Forelimb muscle (tissue), 1 donor: ENCODE measurements at regions not wholly inside any gene's neighbourhood (a gene's known extent, or its start where the extent isn't known, plus 50 kb on each side); places are given as distances from the start of the nearest gene placed in this dataset.
"Not testable (repeated sequence)": the region's sequence is repeated elsewhere in the genome, so short reads cannot be mapped to it uniquely, and the experiment has no call there.

Source experiments
- DNase-seq: peaks from one replicate; pipeline ENCODE4 v3.0.0-alpha.2; 2013; ENCODE audit warnings: low read depth

DNA sequence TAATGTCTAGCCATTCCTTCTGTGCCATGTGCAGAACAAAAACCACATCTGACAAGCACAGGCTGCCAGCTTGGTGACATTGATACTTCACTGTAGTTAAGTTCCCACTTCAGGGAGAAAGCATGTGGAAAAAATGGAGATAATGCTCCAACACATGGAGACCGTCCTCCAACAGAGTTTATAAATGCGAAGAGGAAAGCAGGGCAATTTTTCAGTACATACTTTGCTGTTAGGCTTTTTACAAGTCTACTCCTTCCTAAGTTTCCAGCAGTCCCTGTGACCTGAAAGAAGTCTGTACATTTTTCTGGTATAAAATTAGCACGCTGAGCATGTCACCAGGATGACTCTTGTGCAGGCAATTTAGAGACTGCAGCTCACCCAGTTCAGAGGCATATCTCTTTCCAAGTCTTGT lies 766.9 kb upstream of the IGFBP7 start:
- DNase-seq, result no peak

- DNase-seq, result no peak
Measured at GRCh38 chr4:57875829-57876392, 765.7 kb upstream of the IGFBP7 start.

DNA sequence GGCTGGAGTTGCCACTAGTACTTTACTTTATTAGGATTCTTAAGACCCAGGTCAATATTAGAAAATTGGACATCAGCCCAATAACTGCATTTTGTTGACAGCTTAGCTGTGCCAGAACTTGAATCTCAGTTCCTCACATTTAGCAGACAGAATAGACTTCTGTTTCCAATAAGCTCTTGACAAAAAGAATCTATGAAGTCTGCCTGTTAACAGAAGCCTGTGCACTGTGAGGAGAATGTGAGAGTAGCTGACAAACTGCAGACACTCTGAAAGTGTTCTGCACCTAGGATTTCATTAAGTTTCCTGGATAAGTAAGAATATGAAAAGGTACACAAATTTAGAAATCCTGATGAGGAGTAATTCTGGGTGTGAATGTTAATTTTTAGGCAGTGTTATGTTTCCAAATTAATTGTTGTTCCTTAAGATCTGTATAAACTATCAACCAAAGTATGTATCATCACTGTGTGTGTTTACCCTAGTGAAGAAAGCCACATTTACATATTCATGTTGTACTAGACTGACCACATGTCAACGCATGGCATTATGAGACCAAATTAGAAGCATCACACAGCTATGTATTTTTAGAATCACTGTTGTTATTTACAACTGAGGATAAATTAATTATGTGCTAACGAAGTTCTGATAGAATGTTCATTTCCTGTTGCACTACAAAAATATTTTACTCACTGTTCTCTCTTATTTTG lies 756.4 kb upstream of the IGFBP7 start:
- no peak for DNase-seq

GRCh38 chr4:57865264-57865663 lies 755.1 kb upstream of the IGFBP7 start:
- no peak for DNase-seq

DNA sequence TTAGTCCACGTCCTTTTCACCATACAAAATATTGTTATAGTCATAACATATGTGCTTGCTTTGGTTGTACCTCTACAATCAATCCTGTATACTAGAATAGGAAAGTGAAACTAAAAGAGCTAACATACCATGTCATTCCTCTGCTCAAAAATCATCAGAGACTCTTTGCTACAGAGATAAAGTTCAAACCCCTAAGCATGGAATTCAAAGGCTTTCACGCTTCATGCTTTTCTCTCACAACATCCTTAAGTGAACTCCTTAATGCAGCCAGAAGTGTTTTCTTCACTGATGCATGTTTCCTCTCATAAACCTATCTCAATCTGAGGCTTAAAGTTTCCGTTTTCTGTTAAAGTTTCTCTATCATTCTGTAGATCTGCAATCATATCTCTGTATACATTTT lies 744.6 kb upstream of the IGFBP7 start:
- DNase-seq, result no peak

- no peak for DNase-seq
Measured at GRCh38 chr4:57850141-57850540, 740.0 kb upstream of the IGFBP7 start.

DNA sequence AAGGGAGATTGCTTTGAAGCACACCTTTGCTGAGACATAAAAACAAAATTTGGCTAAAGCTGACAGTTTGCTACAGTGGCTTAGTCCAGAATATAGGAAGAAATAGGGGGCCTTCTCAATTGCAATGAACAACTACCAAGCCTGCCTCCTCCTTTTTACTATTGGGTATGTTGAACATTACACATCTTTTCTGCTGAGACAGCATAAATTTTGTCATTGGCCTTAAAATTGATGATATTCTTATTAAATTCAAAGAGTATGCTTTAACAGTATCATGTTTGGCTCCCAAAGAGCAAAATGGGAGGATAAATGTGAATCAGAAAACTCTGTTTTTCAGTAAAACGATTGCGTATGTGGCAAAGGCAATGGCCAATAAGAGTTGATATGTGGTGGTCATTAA lies 721.9 kb upstream of the IGFBP7 start:
- DNase-seq, result no peak

GRCh38 chr4:57789666-57790065 lies 679.5 kb upstream of the IGFBP7 start:
- no peak for DNase-seq

GRCh38 chr4:57777876-57778275 lies 667.7 kb upstream of the IGFBP7 start:
- DNase-seq, result no peak

- DNase-seq, result no peak
Measured at GRCh38 chr4:57774681-57775080, 664.5 kb upstream of the IGFBP7 start.

- no peak for DNase-seq
Measured at GRCh38 chr4:57774171-57774570, 664.0 kb upstream of the IGFBP7 start.

DNA sequence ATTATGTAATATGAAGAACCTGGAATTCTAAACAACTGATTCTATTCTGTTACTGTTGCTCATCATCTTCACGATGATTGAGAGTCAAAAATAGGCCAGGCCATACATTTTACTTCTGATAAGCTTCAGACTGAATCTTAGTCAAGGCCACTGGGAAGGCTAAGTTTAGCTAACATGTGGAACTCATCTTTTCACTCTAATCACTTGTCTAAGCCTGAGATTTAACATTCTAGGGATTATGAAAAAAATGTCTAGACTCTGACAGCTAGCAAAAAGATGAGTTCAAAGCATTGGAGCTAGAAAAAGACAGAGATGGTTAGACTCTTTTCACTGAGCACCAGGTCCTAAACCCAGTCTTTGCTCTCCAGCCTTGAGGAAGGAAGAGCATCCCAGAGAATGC lies 656.2 kb upstream of the IGFBP7 start:
- no peak for DNase-seq

GRCh38 chr4:57764856-57765255 lies 654.7 kb upstream of the IGFBP7 start:
- no peak for DNase-seq

DNA sequence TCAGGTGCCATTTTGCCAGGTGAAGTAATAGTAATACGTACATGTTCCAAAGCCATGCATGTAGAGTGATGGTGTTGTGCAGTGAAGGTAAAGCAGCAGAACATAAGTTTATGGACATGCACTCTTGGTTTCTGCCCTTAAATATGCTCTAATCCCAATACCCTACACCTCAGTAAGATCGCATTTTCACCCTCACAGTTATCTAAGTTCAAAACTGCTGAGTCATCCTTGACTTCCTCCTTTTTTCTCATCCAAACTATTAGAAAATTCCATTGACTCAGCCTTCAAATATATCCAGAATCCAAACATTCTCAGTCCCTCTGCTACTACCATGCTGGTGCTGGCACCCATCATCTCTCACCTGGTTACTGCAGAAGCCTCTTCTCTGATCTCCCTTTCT lies 652.9 kb upstream of the IGFBP7 start:
- no peak for DNase-seq

DNA sequence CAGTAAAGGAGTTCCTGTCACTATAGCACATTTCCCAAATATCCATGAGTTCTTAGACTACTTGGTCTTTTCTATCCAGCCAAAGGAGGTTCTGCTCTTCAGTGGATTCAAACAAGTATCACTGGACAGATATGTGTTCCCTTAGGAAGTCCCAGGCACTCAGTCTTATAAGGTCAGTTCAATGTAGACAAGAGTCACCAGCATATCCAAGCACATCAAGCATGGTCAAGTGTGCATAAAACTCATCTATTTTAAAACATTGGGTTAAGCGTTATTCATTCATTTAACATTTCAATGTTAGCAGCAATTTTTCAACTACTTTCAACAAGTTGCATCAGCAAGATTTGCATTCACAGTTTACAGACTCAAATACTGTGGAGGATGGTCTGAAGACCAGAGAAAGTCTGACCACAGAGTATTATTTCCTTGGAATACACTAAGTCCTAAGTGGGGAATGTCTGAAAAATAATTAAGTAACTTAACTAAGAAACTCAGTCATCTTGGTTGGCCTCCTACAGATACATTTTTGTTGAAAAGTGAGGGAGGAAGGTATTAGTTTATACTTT lies 630.5 kb upstream of the IGFBP7 start:
- no peak for DNase-seq

GRCh38 chr4:57736781-57737180 lies 626.6 kb upstream of the IGFBP7 start:
- DNase-seq, result no peak

- no peak for DNase-seq
Measured at GRCh38 chr4:57734104-57734670, 624.0 kb upstream of the IGFBP7 start.

DNA sequence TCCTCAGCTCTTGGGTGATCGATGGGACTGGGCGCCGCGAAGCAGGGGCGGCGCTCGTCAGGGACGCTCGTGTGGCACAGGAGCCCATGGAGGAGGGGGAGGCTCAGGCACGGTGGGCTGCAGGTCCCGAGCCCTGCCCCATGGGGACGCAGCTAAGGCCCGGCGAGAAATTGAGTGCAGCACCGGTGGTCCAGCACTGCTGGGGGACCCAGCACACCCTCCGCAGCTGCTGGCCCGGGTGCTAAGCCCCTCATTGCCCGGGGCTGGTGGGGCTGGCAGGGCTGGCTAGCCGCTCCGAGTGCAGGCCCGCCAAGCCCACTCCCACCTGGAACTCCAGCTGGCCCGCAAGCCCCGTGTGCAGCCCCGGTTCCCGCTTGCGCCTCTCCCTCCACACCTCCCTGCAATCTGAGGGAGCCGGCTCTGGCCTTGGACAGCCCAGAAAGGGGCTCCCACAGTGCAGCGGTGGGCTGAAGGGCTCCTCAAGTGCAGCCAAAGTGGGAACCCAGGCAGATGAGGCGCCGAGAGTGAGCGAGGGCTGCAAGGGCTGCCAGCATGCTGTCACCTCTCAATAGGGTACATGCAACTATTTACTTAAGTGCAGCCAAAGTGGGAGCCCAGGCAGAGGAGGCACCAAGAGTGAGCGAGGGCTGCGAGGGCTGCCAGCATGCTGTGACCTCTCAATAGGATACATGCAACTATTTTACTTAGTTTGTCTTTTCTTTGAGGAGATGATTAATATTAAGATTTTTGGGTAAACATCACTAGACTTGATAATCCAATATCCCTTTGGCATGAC lies 619.8 kb upstream of the IGFBP7 start:
- not testable (repeated sequence) for DNase-seq

- no peak for DNase-seq
Measured at GRCh38 chr4:57726154-57726553, 616.0 kb upstream of the IGFBP7 start.

- DNase-seq, result no peak
Measured at GRCh38 chr4:57719456-57719855, 609.3 kb upstream of the IGFBP7 start.

DNA sequence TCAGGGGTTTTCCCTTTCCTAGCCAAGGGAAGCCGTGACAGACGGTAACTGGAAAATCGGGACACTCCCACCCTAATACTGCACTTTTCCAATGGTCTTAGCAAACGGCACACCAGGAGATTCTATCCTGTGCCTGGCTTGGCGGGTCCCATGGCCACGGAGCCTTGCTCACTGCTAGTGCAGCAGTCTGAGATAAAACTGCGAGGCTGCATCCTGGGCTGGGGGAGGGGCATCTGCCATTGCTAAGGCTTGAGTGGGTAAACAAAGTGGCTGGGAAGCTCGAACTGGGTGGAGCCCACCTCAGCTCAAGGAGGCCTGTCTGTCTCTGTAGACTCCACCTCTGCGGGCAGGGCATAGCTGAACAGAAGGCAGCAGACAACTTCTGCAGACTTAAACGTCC lies 604.1 kb upstream of the IGFBP7 start:
- not testable (repeated sequence) for DNase-seq

GRCh38 chr4:57710053-57710452 lies 599.9 kb upstream of the IGFBP7 start:
- no peak for DNase-seq
